ENCODE measurements at regions not wholly inside any gene's neighbourhood (a gene's known extent, or its start where the extent isn't known, plus 50 kb on each side); places are given as distances from the start of the nearest gene placed in this dataset.
"Not testable (repeated sequence)": the region's sequence is repeated elsewhere in the genome, so short reads cannot be mapped to it uniquely, and the experiment has no call there.

GRCh38 chr2:100707016-100707947 lies 112.7 kb upstream of the NPAS2 start:
- no peak overlapping the region for H3K4me3 Mint-ChIP-seq
- TF ChIP-seq CTCF (IDR thresholded peaks at IDR 0.05; ENCODE audit: unreplicated experiment) = no peak
- no peaks in the 10 kb centered on the region for H3K36me3 Mint-ChIP-seq
- H3K4me1 Mint-ChIP-seq = no peaks in the 10 kb centered on the region
- no peak overlapping the region for H3K27ac Mint-ChIP-seq
- no peak for DNase-seq (ENCODE audit: low spot score in 2 of 2, unreplicated experiment in 2 of 2)
- H3K9me3 Mint-ChIP-seq = no peaks in the 10 kb centered on the region
- H3K27me3 Mint-ChIP-seq (ENCODE audit: low read depth) = peaks cover 4% of the 10 kb centered on the region

GRCh38 chr2:100708333-100708732 lies 111.6 kb upstream of the NPAS2 start:
- Mint-ChIP-seq H3K4me3 (no peak overlapping the region), H3K9me3 (no peaks in the 10 kb centered on the region), H3K27ac (no peak overlapping the region), H3K4me1 (no peaks in the 10 kb centered on the region), H3K27me3 (ENCODE audit: low read depth) (peaks cover 4% of the 10 kb centered on the region), H3K36me3 (no peaks in the 10 kb centered on the region)
- no peak for DNase-seq (ENCODE audit: low spot score in 2 of 2, unreplicated experiment in 2 of 2)
- no peak for TF ChIP-seq CTCF (IDR thresholded peaks at IDR 0.05; ENCODE audit: unreplicated experiment)

GRCh38 chr2:100713106-100713505 lies 106.8 kb upstream of the NPAS2 start:
- Mint-ChIP-seq H3K36me3 (no peaks in the 10 kb centered on the region), H3K9me3 (no peaks in the 10 kb centered on the region), H3K27me3 (ENCODE audit: low read depth) (no peaks in the 10 kb centered on the region), H3K4me3 (no peak overlapping the region), H3K4me1 (no peaks in the 10 kb centered on the region), H3K27ac (no peak overlapping the region)
- TF ChIP-seq CTCF (IDR thresholded peaks at IDR 0.05; ENCODE audit: unreplicated experiment) = no peak
- DNase-seq (ENCODE audit: low spot score in 2 of 2, unreplicated experiment in 2 of 2) = no peak

GRCh38 chr2:100714396-100715010 lies 105.4 kb upstream of the NPAS2 start:
- H3K36me3 Mint-ChIP-seq; H3K9me3 Mint-ChIP-seq; H3K27ac Mint-ChIP-seq; DNase-seq (ENCODE audit: low spot score in 2 of 2, unreplicated experiment in 2 of 2); H3K4me3 Mint-ChIP-seq; H3K4me1 Mint-ChIP-seq; H3K27me3 Mint-ChIP-seq (ENCODE audit: low read depth): not testable (repeated sequence)

- H3K9me3 Mint-ChIP-seq; H3K27me3 Mint-ChIP-seq (ENCODE audit: low read depth); DNase-seq (ENCODE audit: low spot score in 2 of 2, unreplicated experiment in 2 of 2); H3K27ac Mint-ChIP-seq; H3K4me1 Mint-ChIP-seq; H3K36me3 Mint-ChIP-seq; H3K4me3 Mint-ChIP-seq: not testable (repeated sequence)
These were observed 104.1 kb upstream of the NPAS2 start for GRCh38 chr2:100715861-100716260.

DNA sequence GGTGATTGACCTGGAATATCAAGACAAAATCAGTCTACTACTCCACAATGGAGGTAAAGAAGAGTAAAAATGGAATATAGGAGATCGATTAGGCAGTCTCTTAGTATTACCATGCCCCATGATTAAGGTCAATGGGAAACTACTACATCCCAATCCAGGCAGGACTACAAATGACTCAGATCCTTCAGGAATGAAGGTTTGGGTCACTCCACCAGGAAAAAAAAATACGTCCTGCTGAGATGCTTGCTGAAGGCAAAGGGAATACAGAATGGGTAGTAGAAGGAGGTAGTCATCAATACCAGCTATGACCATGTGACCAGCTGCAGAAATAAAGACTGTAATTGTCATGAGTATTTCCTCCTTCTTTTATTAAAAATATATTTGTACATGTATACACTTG lies 103.4 kb upstream of the NPAS2 start:
- TF ChIP-seq CTCF (IDR thresholded peaks at IDR 0.05; ENCODE audit: unreplicated experiment) = no peak
- H3K27me3 Mint-ChIP-seq (ENCODE audit: low read depth) = peaks cover 4% of the 10 kb centered on the region

More for the DNA sequence above, 103.4 kb upstream of the NPAS2 start:
- Mint-ChIP-seq H3K4me1 (no peaks in the 10 kb centered on the region), H3K27ac (no peak overlapping the region), H3K4me3 (no peak overlapping the region), H3K36me3 (no peaks in the 10 kb centered on the region), H3K9me3 (no peaks in the 10 kb centered on the region)
- DNase-seq (ENCODE audit: low spot score in 2 of 2, unreplicated experiment in 2 of 2) = no peak
